Activated CD4-positive, alpha-beta memory T cell treated with anti-CD3 and anti-CD28 coated beads, Interleukin-2, amount 10 ng/mL, durations not matched to agents 7 days and 5 days (primary cell): ENCODE measurements at regions not wholly inside any gene's neighbourhood (a gene's known extent, or its start where the extent isn't known, plus 50 kb on each side); places are given as distances from the start of the nearest gene placed in this dataset.

ENCODE experiments used
- CTCF ChIA-PET: fragments of 350-600 bp; sonication (Branson Sonifier 250); formaldehyde crosslinking; loops from one replicate; lab custom pipeline; 2021; ENCODE audit warnings: antibody characterized with exemption, inconsistent platforms; lab: Charles Lee
- POLR2A ChIA-PET: fragments of 350-600 bp; sonication (Branson Sonifier 250); formaldehyde crosslinking; loops from one replicate; lab custom pipeline; 2021; ENCODE audit warnings: antibody characterized with exemption; lab: Charles Lee
- DNase-seq: peaks from one replicate; pipeline ENCODE4 v3.0.0-alpha.2; 2020
- H3K27ac Mint-ChIP-seq: one replicate; pipeline ENCODE4 v1.8.0; 2021; ENCODE audit warnings: mild to moderate bottlenecking, mixed read lengths
- H3K27me3 Mint-ChIP-seq: one replicate; pipeline ENCODE4 v1.8.0; 2021; ENCODE audit warnings: mixed read lengths
- H3K36me3 Mint-ChIP-seq: one replicate; pipeline ENCODE4 v1.8.0; 2021; ENCODE audit warnings: low read depth, mixed read lengths
- H3K4me1 Mint-ChIP-seq: one replicate; pipeline ENCODE4 v1.8.0; 2021; ENCODE audit warnings: mixed read lengths
- H3K4me3 Mint-ChIP-seq: one replicate; pipeline ENCODE4 v1.8.0; 2021; ENCODE audit warnings: mild to moderate bottlenecking, mixed read lengths
- H3K9me3 Mint-ChIP-seq: one replicate; pipeline ENCODE4 v1.8.0; 2021; ENCODE audit warnings: mixed read lengths

- Mint-ChIP-seq H3K4me3 (no peak overlapping the region), H3K27ac (no peak overlapping the region), H3K27me3 (peaks cover 6% of the 10 kb centered on the region), H3K36me3 (no peaks in the 10 kb centered on the region), H3K4me1 (no peaks in the 10 kb centered on the region), H3K9me3 (no peaks in the 10 kb centered on the region)
- ChIA-PET POLR2A (no interaction called here), CTCF (no interaction called here)
- no peak for DNase-seq
Observed at GRCh38 chr6:90846824-90847223, 260.0 kb upstream of the MAP3K7 start.

DNA sequence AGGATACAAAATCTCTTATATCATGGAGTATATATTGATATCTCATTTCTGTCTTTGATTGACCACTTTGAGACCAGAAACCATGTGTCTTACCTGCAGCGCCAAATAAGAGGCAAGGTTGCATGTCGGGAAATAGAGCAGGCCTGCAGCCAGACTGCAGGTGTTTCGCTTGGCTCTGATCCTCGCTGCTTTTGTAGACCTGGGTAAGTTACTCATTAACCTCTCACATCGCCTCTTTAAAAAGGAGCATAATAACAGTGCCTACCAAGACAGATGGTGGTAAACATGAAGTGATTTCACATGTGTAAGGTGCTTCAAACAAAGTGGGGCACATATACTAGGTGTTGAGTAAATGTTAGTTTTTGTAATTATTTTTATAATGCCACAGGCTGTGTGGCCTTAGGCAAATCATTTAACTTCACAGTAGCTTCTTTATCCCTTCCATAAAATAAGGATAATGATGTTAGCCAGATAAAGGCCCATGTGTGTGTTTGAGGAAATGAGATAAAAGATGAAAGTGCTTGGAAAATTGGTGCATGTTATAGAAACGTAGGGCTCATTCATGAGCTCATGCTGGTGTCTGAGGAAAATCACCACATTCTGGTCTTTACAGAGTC is 248.8 kb upstream of the MAP3K7 start:
- no peak overlapping the region for H3K4me3 Mint-ChIP-seq
- ChIA-PET POLR2A (no interaction called here), CTCF (no interaction called here)
- no peaks in the 10 kb centered on the region for H3K4me1 Mint-ChIP-seq
- H3K9me3 Mint-ChIP-seq: no peaks in the 10 kb centered on the region
- H3K27me3 Mint-ChIP-seq: peaks cover 4% of the 10 kb centered on the region
- no peak overlapping the region for H3K27ac Mint-ChIP-seq
- DNase-seq: no peak
- no peaks in the 10 kb centered on the region for H3K36me3 Mint-ChIP-seq

DNA sequence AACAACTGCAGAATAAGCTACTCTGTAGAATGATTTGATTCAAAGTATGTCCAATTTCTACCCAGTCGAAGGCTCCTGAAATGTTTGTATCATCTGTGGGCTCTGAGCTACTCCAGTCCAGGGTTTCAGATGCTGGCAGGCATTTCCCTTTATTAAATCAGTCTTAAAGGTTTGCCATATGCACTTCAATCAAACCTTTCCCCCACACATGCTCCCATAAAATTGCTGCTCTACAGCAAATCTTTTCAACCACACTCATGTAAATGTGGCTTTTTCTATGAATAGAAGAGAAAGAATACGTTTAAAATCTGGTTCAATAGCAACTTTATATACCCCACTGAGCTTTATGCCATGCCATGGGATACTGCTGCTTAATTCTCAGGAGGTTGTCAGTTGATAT is 242.4 kb upstream of the MAP3K7 start:
- Mint-ChIP-seq H3K4me1 (no peaks in the 10 kb centered on the region), H3K27me3 (peaks cover 1% of the 10 kb centered on the region), H3K4me3 (no peak overlapping the region), H3K36me3 (no peaks in the 10 kb centered on the region), H3K27ac (no peak overlapping the region), H3K9me3 (no peaks in the 10 kb centered on the region)
- POLR2A ChIA-PET: no interaction called here
- CTCF ChIA-PET: no interaction called here
- DNase-seq: no peak

- ChIA-PET POLR2A (no interaction called here), CTCF (no interaction called here)
- Mint-ChIP-seq H3K36me3 (no peaks in the 10 kb centered on the region), H3K9me3 (no peaks in the 10 kb centered on the region), H3K27ac (no peak overlapping the region), H3K27me3 (no peaks in the 10 kb centered on the region), H3K4me3 (no peak overlapping the region), H3K4me1 (no peaks in the 10 kb centered on the region)
- DNase-seq: no peak
Observed at GRCh38 chr6:90820436-90820835, 233.6 kb upstream of the MAP3K7 start.

- DNase-seq: no peak
- Mint-ChIP-seq H3K9me3 (no peaks in the 10 kb centered on the region), H3K36me3 (no peaks in the 10 kb centered on the region), H3K27ac (no peak overlapping the region), H3K4me3 (no peak overlapping the region), H3K27me3 (no peaks in the 10 kb centered on the region), H3K4me1 (no peaks in the 10 kb centered on the region)
- ChIA-PET CTCF (no interaction called here), POLR2A (no interaction called here)
Observed at GRCh38 chr6:90819483-90819882, 232.6 kb upstream of the MAP3K7 start.

DNA sequence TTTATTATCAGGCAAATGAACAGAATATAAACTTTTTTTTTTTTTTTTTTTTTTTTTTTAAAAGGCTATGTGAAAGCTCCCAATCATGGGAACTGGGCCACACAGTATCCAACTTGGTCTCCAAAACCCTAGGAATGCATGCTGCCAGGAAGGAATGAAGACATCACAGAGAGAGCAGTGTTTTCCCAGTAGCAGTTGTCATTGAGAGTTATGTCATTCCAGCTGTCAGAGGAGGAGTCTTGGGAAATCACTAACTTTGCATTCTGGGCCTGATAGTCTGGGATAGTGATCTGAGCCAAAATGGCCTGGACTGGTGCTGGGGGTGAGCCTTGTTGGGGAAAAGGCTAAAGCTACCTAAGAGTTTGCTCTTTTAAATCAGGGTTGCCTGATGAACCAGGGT is 231.3 kb upstream of the MAP3K7 start:
- H3K36me3 Mint-ChIP-seq: no peaks in the 10 kb centered on the region
- CTCF ChIA-PET: no interaction called here
- H3K27me3 Mint-ChIP-seq: no peaks in the 10 kb centered on the region

GRCh38 chr6:90816764-90817163 is 229.9 kb upstream of the MAP3K7 start:
- H3K36me3 Mint-ChIP-seq: no peaks in the 10 kb centered on the region
- H3K27ac Mint-ChIP-seq: no peak overlapping the region
- ChIA-PET CTCF (no interaction called here), POLR2A (no interaction called here)
- no peaks in the 10 kb centered on the region for H3K27me3 Mint-ChIP-seq
- H3K4me3 Mint-ChIP-seq: no peak overlapping the region
- H3K9me3 Mint-ChIP-seq: no peaks in the 10 kb centered on the region
- H3K4me1 Mint-ChIP-seq: no peaks in the 10 kb centered on the region
- no peak for DNase-seq

More for the DNA sequence above, 231.3 kb upstream of the MAP3K7 start:
- Mint-ChIP-seq H3K4me3 (no peak overlapping the region), H3K27ac (no peak overlapping the region), H3K4me1 (no peaks in the 10 kb centered on the region), H3K9me3 (no peaks in the 10 kb centered on the region)
- POLR2A ChIA-PET: no interaction called here
- DNase-seq: no peak

GRCh38 chr6:90811596-90812226 is 224.8 kb upstream of the MAP3K7 start:
- ChIA-PET POLR2A (no interaction called here), CTCF (no interaction called here)
- Mint-ChIP-seq H3K27me3 (no peaks in the 10 kb centered on the region), H3K9me3 (no peaks in the 10 kb centered on the region), H3K4me3 (no peak overlapping the region), H3K4me1 (no peaks in the 10 kb centered on the region), H3K36me3 (no peaks in the 10 kb centered on the region), H3K27ac (no peak overlapping the region)
- no peak for DNase-seq

GRCh38 chr6:90809035-90809434 is 222.2 kb upstream of the MAP3K7 start:
- DNase-seq: no peak
- no peaks in the 10 kb centered on the region for H3K9me3 Mint-ChIP-seq
- H3K36me3 Mint-ChIP-seq: no peaks in the 10 kb centered on the region
- no peak overlapping the region for H3K4me3 Mint-ChIP-seq
- POLR2A ChIA-PET: no interaction called here
- no peaks in the 10 kb centered on the region for H3K4me1 Mint-ChIP-seq
- H3K27me3 Mint-ChIP-seq: no peaks in the 10 kb centered on the region
- no peak overlapping the region for H3K27ac Mint-ChIP-seq
- CTCF ChIA-PET: no interaction called here

DNA sequence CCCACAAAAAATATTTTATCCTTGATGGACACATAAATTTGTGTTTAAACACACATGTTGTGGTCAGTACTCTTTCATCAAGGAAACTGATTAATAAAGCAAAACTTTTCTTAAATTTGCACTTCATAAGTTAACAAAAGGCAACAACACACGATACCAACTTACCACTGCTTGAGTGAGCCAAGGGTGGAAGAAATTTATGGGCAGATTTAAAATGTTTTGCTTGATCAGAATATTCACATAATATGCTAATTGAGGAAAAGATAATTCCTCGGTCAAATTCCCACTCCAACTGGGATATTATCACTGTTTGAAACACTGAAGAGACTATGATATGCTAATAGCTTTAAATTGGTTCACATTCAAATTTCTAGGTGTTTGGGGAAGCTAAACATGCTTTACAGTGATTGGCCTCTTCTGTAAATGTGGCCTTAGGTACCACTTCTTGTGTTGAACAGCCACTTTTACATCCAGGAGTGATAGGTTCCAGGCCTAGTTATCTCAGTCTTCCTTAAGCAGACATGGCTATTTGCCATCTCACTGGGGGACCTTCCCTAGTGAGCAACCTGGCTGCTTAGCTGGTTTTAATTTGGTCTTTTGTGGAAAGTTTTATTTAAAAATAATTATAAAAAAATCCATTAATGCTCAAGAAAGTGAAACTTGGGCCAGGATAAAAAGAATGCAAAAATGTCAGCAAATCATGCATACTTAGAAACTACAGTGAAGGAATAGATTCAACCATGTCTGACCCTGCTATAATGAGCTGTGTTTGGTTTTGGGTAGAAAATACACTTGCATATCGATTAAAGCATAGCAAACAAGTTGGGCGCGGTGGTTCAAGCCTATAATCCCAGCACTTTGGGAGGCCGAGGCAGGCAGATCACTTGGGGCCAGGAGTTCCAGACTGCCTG is 221.2 kb upstream of the MAP3K7 start:
- no peak overlapping the region for H3K27ac Mint-ChIP-seq
- CTCF ChIA-PET: no interaction called here
- POLR2A ChIA-PET: no interaction called here
- no peak overlapping the region for H3K4me3 Mint-ChIP-seq
- no peaks in the 10 kb centered on the region for H3K4me1 Mint-ChIP-seq
- no peaks in the 10 kb centered on the region for H3K9me3 Mint-ChIP-seq
- no peaks in the 10 kb centered on the region for H3K36me3 Mint-ChIP-seq
- H3K27me3 Mint-ChIP-seq: no peaks in the 10 kb centered on the region
- no peak for DNase-seq

- Mint-ChIP-seq H3K4me1 (no peaks in the 10 kb centered on the region), H3K36me3 (no peaks in the 10 kb centered on the region), H3K4me3 (no peak overlapping the region), H3K27me3 (no peaks in the 10 kb centered on the region), H3K27ac (no peak overlapping the region), H3K9me3 (no peaks in the 10 kb centered on the region)
- no peak for DNase-seq
- CTCF ChIA-PET: no interaction called here
- POLR2A ChIA-PET: no interaction called here
Observed at GRCh38 chr6:90805619-90806155, 218.8 kb upstream of the MAP3K7 start.

DNA sequence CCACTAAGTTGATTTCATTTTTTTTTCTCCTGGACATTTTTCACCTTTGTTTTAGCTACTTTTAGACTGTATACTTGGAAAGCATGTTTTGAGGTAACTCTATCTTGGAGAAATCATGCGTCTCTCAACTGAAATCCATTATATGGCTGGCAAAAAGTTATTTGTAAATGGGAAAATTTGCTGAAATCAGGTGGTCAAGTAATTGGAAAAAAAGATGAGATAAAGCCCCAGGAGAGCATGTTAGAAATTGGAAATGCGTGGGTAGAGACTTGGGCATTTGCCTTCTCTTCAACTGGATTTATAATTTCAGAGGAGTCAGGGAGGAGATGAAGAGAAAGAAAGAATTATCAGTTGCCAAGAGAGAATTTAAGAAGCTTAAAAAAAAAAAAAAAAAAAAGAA is 217.1 kb upstream of the MAP3K7 start:
- Mint-ChIP-seq H3K4me1 (no peaks in the 10 kb centered on the region), H3K4me3 (no peak overlapping the region), H3K36me3 (no peaks in the 10 kb centered on the region), H3K27ac (no peak overlapping the region), H3K27me3 (no peaks in the 10 kb centered on the region), H3K9me3 (no peaks in the 10 kb centered on the region)
- POLR2A ChIA-PET: no interaction called here
- DNase-seq: no peak
- CTCF ChIA-PET: no interaction called here

DNA sequence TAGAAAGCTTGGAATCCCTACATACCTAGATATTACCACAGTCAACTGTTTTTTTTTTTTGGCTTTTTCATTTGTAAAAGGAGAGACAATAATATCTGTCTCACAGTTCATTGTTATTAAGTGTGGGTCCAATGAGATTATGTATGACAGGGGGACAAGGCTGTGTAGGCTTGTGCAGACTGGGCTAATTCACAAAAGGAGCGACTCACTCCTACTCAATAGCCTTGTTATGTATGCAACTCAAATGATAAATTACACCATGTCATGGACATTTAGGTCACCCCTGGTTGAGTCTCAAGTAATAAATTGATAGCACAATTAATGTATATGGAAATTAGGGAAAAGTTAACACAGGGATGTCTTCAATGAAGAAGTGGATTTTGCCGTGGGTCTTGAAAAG is 208.2 kb upstream of the MAP3K7 start:
- Mint-ChIP-seq H3K36me3 (no peaks in the 10 kb centered on the region), H3K27me3 (no peaks in the 10 kb centered on the region), H3K4me3 (no peak overlapping the region), H3K4me1 (no peaks in the 10 kb centered on the region), H3K9me3 (no peaks in the 10 kb centered on the region), H3K27ac (no peak overlapping the region)
- POLR2A ChIA-PET: no interaction called here
- CTCF ChIA-PET: no interaction called here
- DNase-seq: no peak
